ENCODE measurements at regions not wholly inside any gene's neighbourhood (a gene's known extent, or its start where the extent isn't known, plus 50 kb on each side); places are given as distances from the start of the nearest gene placed in this dataset.

GRCh38 chr6:93581371-93581770, 162.0 kb upstream of the EPHA7 start:
- ATAC-seq, result no peak
- Histone ChIP-seq H3K4me3 (no peak overlapping the region), H3K36me3 (no peaks in the 10 kb centered on the region), H3K9me3 (no peaks in the 10 kb centered on the region), H3K27ac (no peak overlapping the region), H3K27me3 (no peaks in the 10 kb centered on the region), H3K4me1 (peaks cover 0 to 3% (median 0%) of the 10 kb centered on the region in 3 donors)
- TF ChIP-seq EP300 (IDR thresholded peaks at IDR 0.05), result no peak
- TF ChIP-seq POLR2A (IDR thresholded peaks at IDR 0.05), result no peak
- TF ChIP-seq POLR2AphosphoS5 (IDR thresholded peaks at IDR 0.05), result no peak
- 83 to 87% methylated on average over 3 to 4 of the region's 4 CpGs for WGBS, 2 donors (ENCODE audit: low coverage in 1 of 2)

DNA sequence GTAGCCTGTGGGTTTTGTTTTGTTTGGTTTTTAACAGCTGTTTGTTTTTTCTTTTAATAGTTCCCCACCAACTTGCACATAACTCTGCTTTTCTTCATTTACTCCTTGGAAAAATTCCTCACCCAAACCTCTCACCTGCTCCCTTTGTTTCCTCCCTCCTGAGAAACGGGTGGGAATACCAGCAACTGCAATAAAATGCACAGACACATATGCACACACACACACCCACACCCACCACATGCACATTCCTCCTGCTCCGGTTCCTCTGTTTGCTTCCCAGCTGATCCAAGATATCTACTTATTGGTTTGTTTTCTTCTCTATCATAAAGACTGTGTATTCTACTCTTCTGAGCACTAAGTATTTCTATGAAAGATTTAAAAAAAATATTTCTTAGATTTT, 161.1 kb upstream of the EPHA7 start:
- Histone ChIP-seq H3K27ac (no peak overlapping the region), H3K27me3 (no peaks in the 10 kb centered on the region), H3K9me3 (no peaks in the 10 kb centered on the region), H3K36me3 (no peaks in the 10 kb centered on the region), H3K4me1 (peaks cover 0 to 12% (median 3%) of the 10 kb centered on the region in 3 donors), H3K4me3 (no peak overlapping the region)
- 75 to 81% methylated on average over 2 of the region's 2 CpGs for WGBS, 2 donors (ENCODE audit: low coverage in 1 of 2)
- ATAC-seq, result no peak
- no peak for TF ChIP-seq POLR2AphosphoS5 (IDR thresholded peaks at IDR 0.05)
- no peak for TF ChIP-seq POLR2A (IDR thresholded peaks at IDR 0.05)
- no peak for TF ChIP-seq EP300 (IDR thresholded peaks at IDR 0.05)
- no peak for TF ChIP-seq CTCF (IDR thresholded peaks at IDR 0.05)

GRCh38 chr6:93575495-93576267, 156.3 kb upstream of the EPHA7 start:
- Histone ChIP-seq H3K36me3 (no peaks in the 10 kb centered on the region), H3K27me3 (no peaks in the 10 kb centered on the region), H3K4me3 (no peak overlapping the region), H3K4me1 (peaks cover 0 to 42% (median 7%) of the 10 kb centered on the region in 3 donors), H3K27ac (peak overlapping the region in 2 of 4 donors; percentile 5 to 9), H3K9me3 (no peaks in the 10 kb centered on the region)
- no peak for ATAC-seq
- TF ChIP-seq EP300 (IDR thresholded peaks at IDR 0.05) (no peak), POLR2A (IDR thresholded peaks at IDR 0.05) (no peak), POLR2AphosphoS5 (IDR thresholded peaks at IDR 0.05) (no peak), CTCF (IDR thresholded peaks at IDR 0.05) (no peak)
- 27% methylated on average over 3 of the region's 3 CpGs for WGBS, 2 donors (ENCODE audit: low coverage in 1 of 2)

- peak overlapping the region in 1 of 4 donors; percentile 33 for H3K27ac ChIP-seq
- no peaks in the 10 kb centered on the region for H3K27me3 ChIP-seq
- H3K36me3 ChIP-seq, result no peaks in the 10 kb centered on the region
- H3K4me1 ChIP-seq, result peaks cover 0 to 42% (median 7%) of the 10 kb centered on the region in 3 donors
- H3K9me3 ChIP-seq, result no peaks in the 10 kb centered on the region
- ATAC-seq, result no peak
- no peak overlapping the region for H3K4me3 ChIP-seq
- no peak for TF ChIP-seq POLR2A (IDR thresholded peaks at IDR 0.05)
- WGBS, 2 donors (ENCODE audit: low coverage in 1 of 2), result 95 to 100% methylated on average over 1 to 2 of the region's 2 CpGs
Observed at GRCh38 chr6:93574299-93574698, 154.9 kb upstream of the EPHA7 start.

GRCh38 chr6:93571346-93571745, 152.0 kb upstream of the EPHA7 start:
- no peak for ATAC-seq
- Histone ChIP-seq H3K4me1 (peaks cover 4 to 61% (median 9%) of the 10 kb centered on the region in 3 donors), H3K27me3 (no peaks in the 10 kb centered on the region), H3K36me3 (no peaks in the 10 kb centered on the region), H3K9me3 (no peaks in the 10 kb centered on the region), H3K4me3 (no peak overlapping the region), H3K27ac (peak overlapping the region in 2 of 4 donors; percentile 19 to 88)
- WGBS, 2 donors (ENCODE audit: low coverage in 1 of 2), result 47 to 50% methylated on average over 1 of the region's 1 CpG
- TF ChIP-seq POLR2A (IDR thresholded peaks at IDR 0.05) (no peak), EP300 (IDR thresholded peaks at IDR 0.05) (no peak), CTCF (IDR thresholded peaks at IDR 0.05) (no peak), POLR2AphosphoS5 (IDR thresholded peaks at IDR 0.05) (no peak)

DNA sequence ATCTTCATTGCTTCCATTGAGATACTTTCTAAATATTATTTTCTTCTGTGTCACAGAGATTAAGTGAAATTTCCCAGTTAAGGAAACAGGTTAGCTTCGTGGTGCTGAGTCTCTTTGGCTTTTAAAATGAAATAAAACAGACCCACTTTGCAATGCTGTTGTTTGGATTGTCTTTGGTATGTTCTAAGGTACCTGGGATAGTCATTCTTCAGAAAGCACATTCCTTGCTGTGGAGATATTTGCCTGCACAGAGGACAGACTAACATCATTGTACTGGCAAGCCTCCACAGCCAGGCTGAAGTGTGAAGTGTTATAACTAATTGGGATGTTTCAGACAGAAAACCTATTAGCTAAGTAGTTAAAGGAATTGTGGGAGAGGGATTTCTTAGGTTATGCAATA, 148.8 kb upstream of the EPHA7 start:
- H3K36me3 ChIP-seq, result no peaks in the 10 kb centered on the region
- H3K4me1 ChIP-seq, result peaks cover 4 to 44% (median 7%) of the 10 kb centered on the region in 3 donors

More for the DNA sequence above, 148.8 kb upstream of the EPHA7 start:
- no peak for TF ChIP-seq POLR2A (IDR thresholded peaks at IDR 0.05)
- TF ChIP-seq EP300 (IDR thresholded peaks at IDR 0.05), result no peak
- no peak for TF ChIP-seq POLR2AphosphoS5 (IDR thresholded peaks at IDR 0.05)
- no peak for TF ChIP-seq CTCF (IDR thresholded peaks at IDR 0.05)
- H3K4me3 ChIP-seq, result no peak overlapping the region
- no peaks in the 10 kb centered on the region for H3K27me3 ChIP-seq
- H3K27ac ChIP-seq, result peak overlapping the region; percentile 74 to 99 (median 85)
- H3K9me3 ChIP-seq, result no peaks in the 10 kb centered on the region
- WGBS, 2 donors (ENCODE audit: low coverage in 1 of 2), result 7 to 44% methylated on average over 1 of the region's 1 CpG
- peak; percentile 24 for ATAC-seq
